K562 (cell line): ENCODE measurements at regions not wholly inside any gene's neighbourhood (a gene's known extent, or its start where the extent isn't known, plus 50 kb on each side); places are given as distances from the start of the nearest gene placed in this dataset. TPM values are rescaled to one million over a fixed set of nuclear protein-coding genes. Genes with fewer than 3 reads are reported as not detected.

Source experiments
- MGA ChIP-seq: fragments of 450-650 bp; IDR thresholded peaks from 2 replicates; pipeline ENCODE4 v1.6.1; 2016; ENCODE audit warnings: mild to moderate bottlenecking, moderate library complexity
- NELFE ChIP-seq: IDR thresholded peaks from 2 replicates; pipeline ENCODE4 v1.6.1; 2011; ENCODE audit warnings: mild to moderate bottlenecking; ENCODE audit not compliant: insufficient read depth, insufficient read length
- PYGO2 ChIP-seq: fragments of 450-650 bp; IDR thresholded peaks from 2 replicates; pipeline ENCODE4 v1.6.1; 2016; ENCODE audit warnings: mild to moderate bottlenecking, missing genetic modification characterization, moderate library complexity, missing compliant biosample characterization
- RAD21 ChIP-seq, 2 experiments: fragments of 250-450 bp in 1 of 2; fragments of 450-650 bp in 1 of 2; sonication (Bioruptor Pico) in 1 of 2; formaldehyde crosslinking in 1 of 2; IDR thresholded peaks in 1 of 2; conservative IDR thresholded peaks in 1 of 2; 2 replicates each; pipeline versions ENCODE4 v1.4.0 to v1.8.0; 2020 to 2022; ENCODE audit warnings: mild to moderate bottlenecking in 2 of 2, moderate library complexity in 1 of 2
- small RNA-seq: library from RNA; depleted of rRNA; stranded (forward); fragments of <200 nt; gene quantifications from one replicate; pipeline ENCODE3, GENCODE V24; 2014

- TF ChIP-seq MGA (no peak), NELFE (no peak), PYGO2 (tag) (no peak), RAD21 (CRISPR knock-in tag; conservative IDR thresholded peaks at IDR 0.05 in 1 of 2, IDR thresholded peaks at IDR 0.05 in 1 of 2) (no peak)
Observed at GRCh38 chr14:76919431-76920330, 93.5 kb downstream of the LRRC74A start (continued).

Small RNA genes lying in the stretch of these regions (small RNA-seq; reads per million reads assigned to genes)
- not detected for gene RN7SL356P
